ENCODE measurements at regions not wholly inside any gene's neighbourhood (a gene's known extent, or its start where the extent isn't known, plus 50 kb on each side); places are given as distances from the start of the nearest gene placed in this dataset.

DNA sequence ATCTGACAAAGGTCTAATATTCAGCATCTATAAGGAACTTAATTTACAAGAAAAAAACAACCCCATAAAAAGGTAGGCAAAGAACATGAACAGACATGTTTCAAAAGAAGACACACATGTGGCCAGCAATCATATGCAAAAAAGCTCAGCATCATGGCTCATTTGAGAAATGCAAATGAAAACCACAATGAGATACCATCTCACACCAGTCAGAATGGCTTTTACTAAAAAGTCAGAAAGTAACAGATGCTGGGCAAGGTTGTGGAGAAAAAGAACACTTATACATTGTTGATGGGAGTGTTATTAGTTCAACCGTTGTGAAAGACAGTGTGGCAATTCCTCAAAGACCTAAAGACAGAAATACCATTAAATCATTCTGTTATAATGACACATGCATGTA lies 289.9 kb upstream of the MMS22L start:
- TF ChIP-seq POLR2A (IDR thresholded peaks at IDR 0.05) (no peak), EP300 (IDR thresholded peaks at IDR 0.05) (no peak)
- TF ChIP-seq, protein P1, sequence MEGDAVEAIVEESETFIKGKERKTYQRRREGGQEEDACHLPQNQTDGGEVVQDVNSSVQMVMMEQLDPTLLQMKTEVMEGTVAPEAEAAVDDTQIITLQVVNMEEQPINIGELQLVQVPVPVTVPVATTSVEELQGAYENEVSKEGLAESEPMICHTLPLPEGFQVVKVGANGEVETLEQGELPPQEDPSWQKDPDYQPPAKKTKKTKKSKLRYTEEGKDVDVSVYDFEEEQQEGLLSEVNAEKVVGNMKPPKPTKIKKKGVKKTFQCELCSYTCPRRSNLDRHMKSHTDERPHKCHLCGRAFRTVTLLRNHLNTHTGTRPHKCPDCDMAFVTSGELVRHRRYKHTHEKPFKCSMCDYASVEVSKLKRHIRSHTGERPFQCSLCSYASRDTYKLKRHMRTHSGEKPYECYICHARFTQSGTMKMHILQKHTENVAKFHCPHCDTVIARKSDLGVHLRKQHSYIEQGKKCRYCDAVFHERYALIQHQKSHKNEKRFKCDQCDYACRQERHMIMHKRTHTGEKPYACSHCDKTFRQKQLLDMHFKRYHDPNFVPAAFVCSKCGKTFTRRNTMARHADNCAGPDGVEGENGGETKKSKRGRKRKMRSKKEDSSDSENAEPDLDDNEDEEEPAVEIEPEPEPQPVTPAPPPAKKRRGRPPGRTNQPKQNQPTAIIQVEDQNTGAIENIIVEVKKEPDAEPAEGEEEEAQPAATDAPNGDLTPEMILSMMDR (IDR thresholded peaks at IDR 0.05): no peak

Measured in sigmoid colon (tissue), 4 donors.